C4-2B (cell line): ENCODE measurements at regions not wholly inside any gene's neighbourhood (a gene's known extent, or its start where the extent isn't known, plus 50 kb on each side); places are given as distances from the start of the nearest gene placed in this dataset.

Experiments
- ZFX ChIP-seq: fragments of 450-650 bp; IDR thresholded peaks from 2 replicates; pipeline ENCODE4 v1.6.1; 2017
- TF ChIP-seq, protein P1 (sequence below): fragments of 450-650 bp; conservative IDR thresholded peaks from 2 replicates; pipeline ENCODE4 v1.5.1; 2017; ENCODE audit warnings: mild to moderate bottlenecking

DNA sequence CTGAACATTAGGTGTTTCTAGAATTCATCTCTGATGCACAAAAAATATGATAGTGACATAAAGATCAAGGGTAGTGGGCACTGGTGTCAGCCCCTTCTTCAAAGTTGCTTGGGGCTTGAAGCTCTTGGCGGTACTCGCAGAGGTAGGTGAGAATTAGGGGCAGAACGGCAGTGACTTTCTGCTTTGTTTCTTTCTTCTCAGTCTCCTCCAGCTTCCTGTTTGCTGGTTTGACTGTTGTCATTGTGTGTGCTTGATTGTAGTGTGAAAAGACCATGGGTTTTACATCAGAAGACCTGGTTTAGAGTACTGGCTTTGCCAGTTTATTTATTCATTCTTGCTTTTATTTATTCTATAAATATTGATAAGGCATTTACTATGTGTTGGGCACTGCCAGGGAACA, 156.7 kb upstream of the PLET1 start:
- TF ChIP-seq, protein P1, sequence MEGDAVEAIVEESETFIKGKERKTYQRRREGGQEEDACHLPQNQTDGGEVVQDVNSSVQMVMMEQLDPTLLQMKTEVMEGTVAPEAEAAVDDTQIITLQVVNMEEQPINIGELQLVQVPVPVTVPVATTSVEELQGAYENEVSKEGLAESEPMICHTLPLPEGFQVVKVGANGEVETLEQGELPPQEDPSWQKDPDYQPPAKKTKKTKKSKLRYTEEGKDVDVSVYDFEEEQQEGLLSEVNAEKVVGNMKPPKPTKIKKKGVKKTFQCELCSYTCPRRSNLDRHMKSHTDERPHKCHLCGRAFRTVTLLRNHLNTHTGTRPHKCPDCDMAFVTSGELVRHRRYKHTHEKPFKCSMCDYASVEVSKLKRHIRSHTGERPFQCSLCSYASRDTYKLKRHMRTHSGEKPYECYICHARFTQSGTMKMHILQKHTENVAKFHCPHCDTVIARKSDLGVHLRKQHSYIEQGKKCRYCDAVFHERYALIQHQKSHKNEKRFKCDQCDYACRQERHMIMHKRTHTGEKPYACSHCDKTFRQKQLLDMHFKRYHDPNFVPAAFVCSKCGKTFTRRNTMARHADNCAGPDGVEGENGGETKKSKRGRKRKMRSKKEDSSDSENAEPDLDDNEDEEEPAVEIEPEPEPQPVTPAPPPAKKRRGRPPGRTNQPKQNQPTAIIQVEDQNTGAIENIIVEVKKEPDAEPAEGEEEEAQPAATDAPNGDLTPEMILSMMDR = no peak
- TF ChIP-seq ZFX = no peak
